ENCODE measurements at regions not wholly inside any gene's neighbourhood (a gene's known extent, or its start where the extent isn't known, plus 50 kb on each side); places are given as distances from the start of the nearest gene placed in this dataset.

GRCh38 chr10:31709476-31709875, 219.2 kb downstream of the ARHGAP12 start:
- no peak for DNase-seq

DNA sequence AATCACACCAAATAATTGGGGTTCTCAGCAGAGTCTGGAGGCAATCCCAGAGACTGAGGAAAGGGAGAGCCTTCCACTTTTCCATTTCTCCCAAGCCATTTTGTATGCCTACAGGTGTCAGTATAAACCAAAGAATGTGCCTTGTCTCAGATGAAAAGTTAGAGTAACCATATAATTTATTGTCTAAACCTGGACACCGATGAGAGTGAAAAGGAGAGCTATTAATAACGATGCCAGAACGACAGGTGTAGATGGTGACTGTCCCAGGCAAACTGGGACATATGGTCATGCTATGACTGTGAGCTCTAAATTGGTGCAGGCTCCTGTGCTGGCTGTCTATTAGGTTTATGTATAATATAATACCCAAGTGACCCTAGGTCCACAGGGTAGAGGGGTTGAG, 219.6 kb downstream of the ARHGAP12 start:
- no peak for DNase-seq

DNA sequence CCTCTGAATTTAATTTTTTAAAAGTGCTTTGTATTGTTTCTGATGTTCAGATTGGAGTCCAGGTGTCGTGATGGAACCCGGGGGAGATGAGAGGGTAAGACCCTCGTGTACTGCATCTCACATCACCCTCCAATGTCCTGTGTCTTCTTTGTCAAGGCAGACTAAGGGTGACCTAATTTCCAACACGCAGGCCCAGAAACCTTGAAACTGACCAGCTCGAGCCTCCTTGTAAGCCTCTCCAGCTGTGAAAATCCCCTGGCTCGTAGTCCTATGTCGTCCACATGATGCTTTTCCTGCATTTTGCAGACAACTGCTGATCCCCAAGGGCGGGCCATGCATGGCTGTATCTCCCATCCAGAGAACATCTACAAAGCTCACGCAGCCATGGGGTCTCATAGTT, 220.2 kb downstream of the ARHGAP12 start:
- DNase-seq = no peak

GRCh38 chr10:31708046-31708445, 220.6 kb downstream of the ARHGAP12 start:
- DNase-seq = no peak

DNA sequence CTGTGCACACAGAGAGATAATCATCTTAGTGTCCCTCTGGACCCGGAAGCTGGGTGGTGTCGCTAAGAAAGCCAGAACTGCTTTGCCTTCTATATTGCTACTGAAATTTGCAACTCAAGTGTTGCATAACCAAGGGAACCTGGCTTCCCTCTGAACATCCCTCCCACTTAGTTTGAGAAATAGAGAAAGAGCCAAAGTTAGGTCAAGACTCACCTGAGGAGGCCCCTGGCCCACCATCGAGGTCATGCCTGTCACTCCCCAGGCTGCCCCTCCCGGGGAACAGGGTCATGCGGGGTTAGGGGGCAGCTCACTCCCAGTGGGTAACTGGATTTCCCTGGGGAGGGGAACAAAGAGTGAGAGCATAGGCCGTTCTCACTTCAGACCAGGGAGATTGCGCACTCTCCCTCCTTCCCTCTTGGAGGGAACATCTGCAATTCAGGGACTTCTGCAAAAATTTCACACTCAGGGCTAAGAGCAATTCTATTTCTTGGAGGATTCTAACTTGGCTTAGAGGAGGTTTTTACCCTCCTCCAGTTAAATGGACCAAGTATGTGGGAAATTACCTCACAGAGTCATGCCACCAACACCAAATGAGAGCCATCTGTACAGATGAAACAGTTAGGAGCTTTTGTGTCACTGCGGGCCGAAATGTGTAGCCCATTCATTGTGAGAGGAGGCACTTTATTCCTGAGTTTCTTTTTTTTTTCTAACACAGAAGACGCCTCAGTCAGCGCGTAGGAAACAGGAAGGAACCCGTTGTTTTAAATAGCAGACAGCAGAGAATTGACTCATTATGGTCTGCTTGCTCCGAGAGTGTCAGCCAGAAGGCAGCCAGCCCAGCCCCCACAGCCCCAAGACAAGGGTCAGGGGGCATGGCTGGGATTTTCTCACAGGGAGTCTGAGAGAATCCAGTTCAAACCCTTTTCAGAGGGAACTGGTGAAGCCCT, 221.3 kb downstream of the ARHGAP12 start:
- peak; percentile 50 to 63 for DNase-seq

DNA sequence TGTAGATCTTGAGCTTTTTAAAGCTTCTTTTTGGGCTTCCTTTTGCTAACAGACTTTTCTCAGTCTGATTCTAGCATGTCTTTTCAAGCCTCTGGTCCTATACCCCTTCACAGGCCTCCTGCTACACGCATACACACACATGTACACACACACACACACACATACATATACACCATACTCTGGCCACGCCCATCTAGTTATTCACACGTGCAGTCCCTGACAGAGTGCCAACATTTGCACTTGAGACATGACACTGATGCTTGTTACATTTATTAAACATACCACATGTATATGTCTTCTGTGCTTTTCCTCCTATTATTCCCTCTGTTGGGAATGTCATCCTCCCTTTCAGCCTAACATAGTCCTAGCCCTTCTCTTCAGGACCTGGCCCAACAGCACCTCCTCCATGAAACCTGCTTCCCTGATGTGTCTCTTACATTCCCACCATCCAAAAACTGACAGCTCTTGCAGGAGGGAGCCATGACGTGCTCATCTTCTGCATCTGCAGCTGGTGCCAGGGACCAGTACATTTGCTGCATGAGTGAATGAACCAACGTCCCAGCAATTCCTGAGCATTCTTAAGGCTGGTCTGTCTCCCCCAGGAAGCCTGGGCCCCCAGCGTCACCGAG, 222.1 kb downstream of the ARHGAP12 start:
- DNase-seq = no peak

DNA sequence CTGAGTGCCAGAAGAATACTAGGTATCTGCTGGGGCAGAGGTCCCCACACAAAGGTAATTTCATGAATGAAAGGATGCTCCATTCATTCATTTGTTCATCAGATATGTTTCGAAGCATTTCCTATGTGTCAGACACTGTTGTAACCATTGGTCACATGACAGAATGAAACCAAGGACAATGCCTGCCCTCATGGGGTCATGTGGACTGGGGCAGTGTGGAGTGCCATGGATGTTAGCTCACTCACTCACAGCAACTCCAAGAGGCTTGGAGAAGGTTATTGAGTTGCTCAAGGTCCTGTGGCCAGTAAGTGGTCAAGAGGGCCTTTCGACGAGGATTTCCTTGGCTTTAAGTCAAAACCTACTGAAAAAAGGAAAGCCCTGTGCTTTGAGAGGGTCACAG, 223.5 kb downstream of the ARHGAP12 start:
- DNase-seq = no peak

- no peak for DNase-seq
Observed at GRCh38 chr10:31704195-31704594, 224.4 kb downstream of the ARHGAP12 start.

DNA sequence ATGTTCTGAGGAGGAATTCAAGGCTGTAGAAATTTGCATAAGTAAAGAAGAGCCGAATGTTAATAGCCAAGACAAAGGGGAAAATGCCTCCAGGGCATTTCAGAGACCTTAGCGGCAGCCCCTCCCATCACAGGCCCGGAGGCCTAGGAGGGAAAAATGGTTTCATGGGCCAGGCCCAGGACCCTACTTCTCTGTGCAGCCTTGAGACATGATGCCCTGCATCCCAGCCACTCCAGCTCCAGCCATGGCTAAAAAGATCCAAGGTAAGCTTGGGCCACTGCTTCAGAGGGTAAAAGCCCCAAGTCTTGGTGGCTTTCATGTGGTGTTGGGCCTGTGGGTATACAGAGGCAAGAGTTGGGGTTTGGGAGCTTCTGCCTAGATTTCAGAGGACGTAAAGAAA, 225.7 kb downstream of the ARHGAP12 start:
- no peak for DNase-seq

DNA sequence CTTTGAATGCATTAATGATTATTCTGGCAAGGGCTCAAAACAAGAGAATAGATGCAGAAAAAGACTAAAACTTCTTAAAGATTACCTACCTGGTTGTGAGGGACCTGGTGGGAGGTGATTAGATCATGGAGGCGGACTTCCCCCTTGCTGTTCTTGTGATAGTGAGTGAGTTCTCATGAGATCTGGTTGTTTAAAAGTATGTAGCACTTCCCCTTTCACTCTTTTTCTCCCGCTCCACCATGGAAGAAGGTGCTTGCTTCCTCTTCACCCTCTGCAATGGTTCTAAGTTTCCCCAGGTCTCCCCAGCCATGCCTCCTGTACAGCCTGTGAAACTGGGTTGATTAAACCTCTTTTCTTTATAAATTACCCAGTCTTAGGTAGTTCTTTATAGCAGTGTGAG, 226.6 kb downstream of the ARHGAP12 start:
- no peak for DNase-seq

DNA sequence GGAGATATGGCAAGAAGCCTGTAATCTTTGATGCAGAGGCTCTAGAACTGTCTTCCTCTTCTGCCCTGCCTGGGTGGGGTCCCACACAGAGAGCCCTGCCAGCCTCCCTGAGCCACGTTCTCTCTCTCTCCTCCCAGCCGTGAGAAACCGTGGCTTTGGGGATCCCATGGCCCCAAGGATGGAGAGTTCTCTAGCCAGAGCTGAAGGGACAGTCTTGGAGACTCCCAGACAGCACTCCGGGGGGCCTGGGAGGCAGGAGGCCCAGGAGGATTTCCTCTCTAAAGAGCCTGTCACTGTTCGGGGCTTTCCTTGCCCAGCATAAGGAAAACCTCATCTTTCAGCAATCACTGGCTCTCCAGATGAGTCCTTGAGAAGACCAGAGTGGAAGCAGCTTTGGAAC, 227.1 kb downstream of the ARHGAP12 start:
- no peak for DNase-seq

DNA sequence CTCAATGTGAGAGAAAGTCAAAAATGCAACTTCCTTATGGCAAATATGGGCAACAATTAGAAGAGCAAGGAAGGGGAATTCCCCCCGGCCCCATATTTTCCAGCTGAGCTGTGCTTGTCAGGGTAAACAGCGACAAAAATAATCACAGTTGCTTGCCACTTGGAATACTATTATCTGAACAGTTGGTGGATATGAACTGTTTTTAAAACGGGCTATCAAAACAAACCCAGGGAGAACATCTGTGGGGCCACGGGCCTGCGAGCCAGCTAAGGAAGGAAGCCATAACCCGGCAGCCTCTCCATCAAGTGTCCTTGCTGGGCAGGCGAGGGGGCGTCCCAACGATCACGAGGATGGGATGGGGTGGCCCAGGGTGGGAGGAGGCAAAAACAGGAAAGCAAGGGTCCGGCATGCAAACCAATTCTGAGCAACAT, 228.4 kb downstream of the ARHGAP12 start:
- DNase-seq = peak; percentile 47 to 55

DNA sequence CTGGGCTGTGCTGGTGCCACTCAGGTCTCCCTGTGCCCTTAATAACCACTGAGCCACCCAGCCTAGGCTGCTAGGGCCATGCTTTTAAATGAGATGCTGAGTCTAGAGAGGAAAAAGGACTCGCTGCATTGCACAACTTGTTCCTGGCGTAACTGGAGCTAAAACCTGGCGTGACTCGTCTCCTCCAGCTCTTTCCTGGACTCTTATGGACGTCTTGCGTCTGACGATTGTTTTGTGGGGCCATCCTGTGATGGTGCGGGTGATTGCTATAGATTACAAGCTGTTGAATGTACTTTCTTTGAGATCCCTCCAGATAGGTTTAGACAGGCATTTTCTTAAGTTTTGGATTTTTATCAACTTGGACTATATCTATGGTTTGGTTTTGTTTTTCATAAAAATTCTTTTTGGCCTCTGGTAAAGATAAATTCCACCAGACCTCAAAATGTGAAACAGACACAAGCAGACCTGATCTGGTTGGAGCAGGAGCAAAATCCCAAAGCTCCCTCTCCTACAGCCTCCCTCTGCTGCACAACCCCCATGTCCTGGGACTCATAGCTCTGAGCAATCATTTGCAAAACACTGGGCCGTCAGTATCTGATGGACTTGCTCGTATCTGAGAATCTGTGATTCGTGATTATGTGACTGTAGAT, 230.3 kb downstream of the ARHGAP12 start:
- DNase-seq = peak in 1 of 2 donors; percentile 33

DNA sequence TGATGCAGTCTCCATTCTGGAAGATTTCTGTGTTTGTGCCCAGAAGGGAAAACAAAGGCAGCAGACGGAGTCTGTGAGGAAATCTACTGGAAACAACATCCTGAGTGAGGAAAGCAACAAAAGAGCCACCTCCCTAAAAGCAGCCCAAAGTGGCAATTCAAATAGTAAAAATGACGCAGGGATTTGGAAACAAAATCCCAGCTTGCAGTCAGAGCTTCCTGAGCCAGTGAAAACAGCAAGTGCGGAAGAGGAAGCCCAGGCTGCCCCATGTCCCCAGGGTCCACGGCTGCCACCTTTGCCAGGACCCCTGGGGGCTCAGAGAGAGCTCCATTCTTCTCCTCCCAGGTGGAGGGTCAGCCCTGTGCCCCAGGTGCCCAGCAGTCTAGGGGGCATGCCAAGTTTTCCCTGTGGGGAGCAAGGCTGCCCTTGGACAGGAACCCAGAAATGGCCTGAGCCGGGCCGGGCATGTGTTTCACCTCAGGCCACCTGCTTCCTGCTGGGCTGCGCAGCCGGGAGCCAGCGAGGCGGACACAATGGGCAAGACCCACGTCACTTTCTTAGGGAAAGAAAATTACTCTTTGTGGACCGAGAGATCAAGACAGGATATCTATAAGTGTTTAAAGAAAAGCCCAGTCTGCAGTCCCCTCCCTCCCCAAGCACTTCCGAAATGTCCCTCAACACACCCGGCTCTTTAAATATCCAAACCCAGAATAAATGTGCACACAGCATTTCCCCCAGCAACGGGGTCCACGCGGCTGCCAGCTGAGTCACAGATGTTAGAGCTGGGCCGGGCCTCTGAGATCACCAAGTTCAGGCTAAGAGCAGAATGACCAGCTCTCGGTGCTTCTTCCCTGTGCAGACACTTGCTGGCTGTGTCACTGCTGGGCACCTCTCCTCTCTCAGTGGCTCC, 231.1 kb downstream of the ARHGAP12 start:
- DNase-seq = peak; percentile 61 to 63

DNA sequence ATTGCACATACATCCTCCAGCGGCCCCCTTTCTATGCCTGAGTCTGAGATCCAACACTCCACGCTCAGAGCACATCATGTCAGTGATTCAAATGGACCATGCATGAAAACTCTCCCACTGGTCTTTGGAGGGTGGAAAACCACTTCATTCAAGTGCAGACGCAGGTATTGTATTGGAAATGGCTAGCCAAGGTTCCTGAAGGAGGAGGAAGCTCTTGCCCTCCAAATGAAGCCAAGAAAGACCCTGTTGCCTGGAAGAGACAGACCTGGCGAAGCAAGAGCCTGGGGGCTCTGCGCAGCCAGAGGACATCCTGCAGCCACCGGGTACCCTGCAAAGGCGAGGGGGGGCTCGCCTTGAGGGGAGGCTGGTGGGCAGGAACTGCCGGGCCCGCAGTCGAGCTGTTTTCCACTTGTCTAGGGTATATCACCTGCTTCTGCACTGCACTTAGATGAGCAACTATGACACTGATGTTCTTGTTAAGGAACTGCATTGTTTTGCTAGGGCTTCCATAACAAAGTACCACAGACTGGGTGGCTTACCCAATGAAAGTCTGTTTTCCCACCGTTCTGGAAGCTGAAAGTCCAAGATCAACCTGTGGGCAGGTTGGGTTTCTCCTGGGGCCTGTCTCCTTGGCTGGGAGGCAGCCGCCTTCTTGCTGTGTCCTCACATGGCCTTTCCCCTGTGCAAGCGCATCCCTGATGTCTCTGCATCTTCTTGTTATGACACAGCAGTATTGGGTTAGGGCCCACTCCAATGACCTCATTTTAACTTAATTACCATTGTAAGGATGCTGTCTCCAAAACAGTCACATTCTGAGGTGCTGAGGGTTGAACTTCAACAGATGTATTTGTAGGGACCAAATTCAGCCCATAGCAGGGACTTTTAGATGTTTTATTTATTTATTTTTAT, 233.4 kb downstream of the ARHGAP12 start:
- no peak for DNase-seq

GRCh38 chr10:31694126-31694685, 234.4 kb downstream of the ARHGAP12 start:
- no peak for DNase-seq

GRCh38 chr10:31693491-31693890, 235.1 kb downstream of the ARHGAP12 start:
- no peak for DNase-seq

- DNase-seq = no peak
Observed at GRCh38 chr10:31689233-31689632, 239.4 kb downstream of the ARHGAP12 start.

DNA sequence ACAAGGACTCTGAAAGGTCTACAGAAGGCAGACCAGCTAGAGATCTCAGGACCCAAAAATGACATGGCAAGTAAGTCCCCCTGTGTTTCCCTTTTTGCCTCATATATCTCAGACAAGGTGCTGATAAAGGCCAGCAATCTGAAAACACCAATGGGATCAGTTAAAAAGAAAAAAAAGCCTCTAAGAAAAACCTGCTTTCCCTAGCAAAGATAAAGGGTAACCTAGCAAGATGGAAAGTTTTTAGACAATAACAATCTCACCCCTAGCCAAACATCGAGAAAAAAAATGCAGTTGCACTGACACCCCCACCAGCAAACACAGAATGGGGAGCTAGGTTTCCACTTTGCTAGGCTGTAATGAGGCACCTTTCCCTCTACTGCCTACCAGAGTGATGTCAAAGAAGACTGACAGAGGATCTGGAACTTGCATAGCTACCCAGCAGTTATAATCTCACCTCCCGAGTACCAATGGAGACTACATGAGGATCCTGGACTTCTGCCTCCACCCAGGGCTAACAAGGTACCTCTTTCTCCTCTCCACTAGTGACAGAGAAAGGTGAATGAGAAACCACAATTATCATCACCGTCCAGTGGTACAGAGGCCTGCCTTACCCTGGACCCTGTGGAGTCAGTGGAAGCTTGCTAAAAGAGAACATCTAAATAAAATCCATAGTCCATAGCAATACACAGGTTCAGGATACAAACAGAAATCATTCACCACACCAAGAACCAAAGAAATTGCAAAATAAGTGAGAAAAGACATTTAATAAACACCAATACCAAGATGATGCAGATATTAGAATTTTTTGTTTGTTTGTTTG, 240.8 kb downstream of the ARHGAP12 start:
- DNase-seq = no peak
